Stimulated activated naive CD8-positive, alpha-beta T cell treated with anti-CD3 and anti-CD28 coated beads, Interleukin-15, Interleukin-2, amounts not matched to agents 100 U/mL and 50 U/mL, for 24 hours (primary cell): ENCODE measurements at regions not wholly inside any gene's neighbourhood (a gene's known extent, or its start where the extent isn't known, plus 50 kb on each side); places are given as distances from the start of the nearest gene placed in this dataset.

Experiments
- ATAC-seq: fragments of 150-1000 bp; cut with Tn5 transposase; one replicate; pipeline ENCODE4 v1.10.0; 2021
- DNase-seq: peaks from one replicate; pipeline ENCODE4 v3.0.0; 2021

GRCh38 chr9:109549386-109549785, 51.3 kb upstream of the PTPN3 start:
- ATAC-seq (no peak), DNase-seq (no peak)

GRCh38 chr9:109551651-109552050, 53.5 kb upstream of the PTPN3 start:
- ATAC-seq, result no peak
- no peak for DNase-seq

- no peak for ATAC-seq
- no peak for DNase-seq
Measured at GRCh38 chr9:109555215-109555614, 57.1 kb upstream of the PTPN3 start.

- ATAC-seq, result no peak
Measured at GRCh38 chr9:109556061-109556460, 58.0 kb upstream of the PTPN3 start.

GRCh38 chr9:109556786-109557185, 58.7 kb upstream of the PTPN3 start:
- DNase-seq, result no peak
- no peak for ATAC-seq

More at GRCh38 chr9:109556061-109556460, 58.0 kb upstream of the PTPN3 start:
- no peak for DNase-seq

- DNase-seq, result no peak
- no peak for ATAC-seq
Measured at GRCh38 chr9:109557481-109557880, 59.4 kb upstream of the PTPN3 start.

GRCh38 chr9:109558718-109559151, 60.6 kb upstream of the PTPN3 start:
- DNase-seq (no peak), ATAC-seq (no peak)

- no peak for ATAC-seq
- no peak for DNase-seq
Measured at GRCh38 chr9:109560470-109561132, 62.5 kb upstream of the PTPN3 start.

- ATAC-seq (no peak), DNase-seq (no peak)
Measured at GRCh38 chr9:109561137-109561536, 63.0 kb upstream of the PTPN3 start.

- DNase-seq (no peak), ATAC-seq (no peak)
Measured at GRCh38 chr9:109568089-109568488, 70.0 kb upstream of the PTPN3 start.

- no peak for DNase-seq
- no peak for ATAC-seq
Measured at GRCh38 chr9:109568568-109569210, 70.6 kb upstream of the PTPN3 start.

- ATAC-seq (no peak), DNase-seq (peak; percentile 8)
Measured at GRCh38 chr9:109574061-109574882, 76.2 kb upstream of the PTPN3 start.

- ATAC-seq (no peak), DNase-seq (no peak)
Measured at GRCh38 chr9:109576762-109577161, 78.7 kb upstream of the PTPN3 start.

- DNase-seq (no peak), ATAC-seq (no peak)
Measured at GRCh38 chr9:109579191-109579948, 81.3 kb upstream of the PTPN3 start.

- ATAC-seq (no peak), DNase-seq (no peak)
Measured at GRCh38 chr9:109582386-109582785, 84.3 kb upstream of the PTPN3 start.

GRCh38 chr9:109584205-109584604, 86.1 kb upstream of the PTPN3 start:
- no peak for DNase-seq
- no peak for ATAC-seq

GRCh38 chr9:109585796-109586195, 87.7 kb upstream of the PTPN3 start:
- ATAC-seq (no peak), DNase-seq (no peak)

GRCh38 chr9:109586993-109587392, 88.9 kb upstream of the PTPN3 start:
- no peak for DNase-seq
- ATAC-seq, result no peak

- ATAC-seq (no peak), DNase-seq (no peak)
Measured at GRCh38 chr9:109588415-109588814, 90.3 kb upstream of the PTPN3 start.

GRCh38 chr9:109590966-109591365, 92.9 kb upstream of the PTPN3 start:
- no peak for DNase-seq
- ATAC-seq, result no peak

- ATAC-seq (no peak), DNase-seq (no peak)
Measured at GRCh38 chr9:109591691-109592090, 93.6 kb upstream of the PTPN3 start.

- ATAC-seq (no peak), DNase-seq (no peak)
Measured at GRCh38 chr9:109593612-109594011, 95.5 kb upstream of the PTPN3 start.
